Fibroblast of the aortic adventitia (primary cell): ENCODE measurements at regions not wholly inside any gene's neighbourhood (a gene's known extent, or its start where the extent isn't known, plus 50 kb on each side); places are given as distances from the start of the nearest gene placed in this dataset.

Source experiments
- DNase-seq: peaks from one replicate; pipeline ENCODE4 v3.0.0-alpha.2; 2010; ENCODE audit warnings: low read depth
- H3K4me3 ChIP-seq: 2 replicates; pipeline ENCODE4 v1.5.1; 2011; ENCODE audit warnings: low read depth, mild to moderate bottlenecking, control low read depth, low read length, moderate library complexity
- CTCF ChIP-seq: IDR thresholded peaks from 2 replicates; pipeline ENCODE4 v1.5.1; 2011; ENCODE audit warnings: mild to moderate bottlenecking, low read length, control low read depth, inconsistent platforms; ENCODE audit not compliant: insufficient read depth

DNA sequence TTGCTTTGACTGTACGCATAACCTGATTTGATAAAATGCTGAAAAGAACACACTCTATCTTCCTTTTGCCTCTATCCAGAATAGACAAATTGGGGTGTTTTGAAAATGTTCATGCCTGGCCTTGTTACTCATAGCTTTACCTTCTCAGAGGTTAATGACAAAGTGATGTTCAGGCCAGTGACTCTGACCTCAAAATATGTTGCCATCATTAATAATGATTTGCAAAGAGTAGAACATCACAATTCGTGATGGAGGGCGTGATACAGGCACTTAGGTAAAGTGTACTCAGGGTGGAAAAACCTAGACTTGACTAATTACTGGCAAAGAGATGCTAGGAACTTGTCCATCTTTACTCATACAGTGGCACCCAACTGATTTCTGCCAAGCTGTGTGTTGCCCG, 656.6 kb upstream of the SOX9 start:
- no peak for DNase-seq
- TF ChIP-seq CTCF = no peak
- H3K4me3 ChIP-seq = no peak overlapping the region

GRCh38 chr17:71464751-71465150, 656.1 kb upstream of the SOX9 start:
- no peak for TF ChIP-seq CTCF
- no peak for DNase-seq
- H3K4me3 ChIP-seq = no peak overlapping the region

GRCh38 chr17:71467719-71468118, 653.1 kb upstream of the SOX9 start:
- no peak for TF ChIP-seq CTCF

DNA sequence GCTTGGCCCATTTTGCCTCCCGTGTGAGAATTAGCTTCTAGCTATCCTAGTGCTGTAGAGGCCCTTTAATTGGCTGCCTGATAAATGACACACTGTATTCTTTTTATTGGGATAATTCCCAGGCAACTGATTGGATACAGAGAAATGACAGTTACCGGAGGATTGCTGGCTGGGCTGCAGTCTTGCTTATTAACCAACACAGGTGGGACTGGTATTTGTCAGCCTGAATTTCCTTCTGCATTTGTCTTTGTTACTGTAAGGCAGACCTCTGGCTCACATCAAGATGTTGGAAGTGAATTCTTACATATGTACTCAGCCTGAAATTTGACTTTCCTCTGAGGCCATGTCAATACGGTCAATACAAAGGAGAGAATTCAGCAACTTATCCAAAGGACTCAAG, 650.8 kb upstream of the SOX9 start:
- no peak for DNase-seq
- no peak overlapping the region for H3K4me3 ChIP-seq
- TF ChIP-seq CTCF = no peak

More at GRCh38 chr17:71467719-71468118, 653.1 kb upstream of the SOX9 start:
- no peak overlapping the region for H3K4me3 ChIP-seq
- DNase-seq = no peak

GRCh38 chr17:71472809-71473789, 647.7 kb upstream of the SOX9 start:
- no peak overlapping the region for H3K4me3 ChIP-seq
- TF ChIP-seq CTCF = peak; percentile 67
- DNase-seq = peak; percentile 57

GRCh38 chr17:71477356-71477755, 643.5 kb upstream of the SOX9 start:
- no peak for TF ChIP-seq CTCF
- no peak overlapping the region for H3K4me3 ChIP-seq
- DNase-seq = no peak
